ENCODE measurements at regions not wholly inside any gene's neighbourhood (a gene's known extent, or its start where the extent isn't known, plus 50 kb on each side); places are given as distances from the start of the nearest gene placed in this dataset.

DNA sequence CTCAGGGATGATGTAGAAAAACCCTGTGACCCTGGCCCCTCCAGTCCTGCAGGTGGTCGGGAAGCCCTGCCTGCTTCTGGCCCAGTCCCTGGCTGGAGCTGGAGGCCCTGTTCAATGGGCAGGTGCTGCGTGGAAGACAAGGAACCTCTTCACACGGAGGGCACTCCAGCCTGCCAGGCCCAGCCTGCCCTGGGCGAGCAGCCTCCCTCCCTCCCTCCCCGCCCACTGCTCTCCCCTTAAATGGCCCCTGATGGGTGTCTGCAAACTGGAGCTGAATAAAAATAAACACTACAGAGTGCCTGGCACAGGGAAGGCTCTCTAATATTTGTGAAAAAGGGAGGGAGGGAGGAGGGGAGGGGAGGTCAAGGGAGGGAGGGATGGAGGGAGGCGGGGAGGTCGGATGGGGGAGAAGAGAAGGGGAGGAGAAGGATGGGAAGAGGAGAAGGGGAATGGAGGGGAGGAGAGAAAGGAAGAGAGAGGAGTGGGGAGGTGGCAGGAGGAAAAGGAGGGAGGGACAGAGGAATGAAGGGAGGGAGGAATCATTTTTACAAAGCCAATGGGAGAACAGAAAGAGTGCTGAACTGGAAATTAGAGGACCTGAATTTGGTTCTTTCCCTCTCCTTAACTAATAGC, 222.8 kb upstream of the TNRC6C start:
- ATAC-seq (ENCODE audit: poor library complexity): peak; percentile 70
- peak; percentile 75 for DNase-seq
- intact Hi-C loops (cut with DNase I): loop anchor here (10.0 kb wide), 1 partner anchor 191 kb away; no protein-coding TSS in a partner anchor

DNA sequence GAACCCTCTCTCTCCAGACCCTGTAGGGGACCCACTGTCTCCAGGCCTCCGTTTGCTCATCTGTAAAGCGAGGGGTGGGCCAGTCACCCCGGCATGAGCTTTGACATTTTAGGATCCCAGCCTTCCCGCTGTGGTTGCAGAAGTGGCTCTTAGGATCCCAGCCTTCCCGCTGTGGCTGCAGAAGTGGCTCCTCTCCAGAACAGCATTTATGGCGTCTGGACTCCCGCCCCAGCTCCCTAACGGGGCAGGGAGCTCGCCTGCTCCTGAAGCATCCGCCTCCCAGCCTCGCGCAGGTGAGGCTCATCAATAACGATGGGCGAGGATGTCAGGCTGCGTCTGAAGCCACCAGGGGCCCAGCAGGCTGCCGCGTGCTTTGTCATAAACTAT, 222.3 kb upstream of the TNRC6C start:
- ATAC-seq (ENCODE audit: poor library complexity) (no peak), DNase-seq (no peak)
- intact Hi-C loops (cut with DNase I): loop anchor here (10.0 kb wide), 1 partner anchor 191 kb away; no protein-coding TSS in a partner anchor

DNA sequence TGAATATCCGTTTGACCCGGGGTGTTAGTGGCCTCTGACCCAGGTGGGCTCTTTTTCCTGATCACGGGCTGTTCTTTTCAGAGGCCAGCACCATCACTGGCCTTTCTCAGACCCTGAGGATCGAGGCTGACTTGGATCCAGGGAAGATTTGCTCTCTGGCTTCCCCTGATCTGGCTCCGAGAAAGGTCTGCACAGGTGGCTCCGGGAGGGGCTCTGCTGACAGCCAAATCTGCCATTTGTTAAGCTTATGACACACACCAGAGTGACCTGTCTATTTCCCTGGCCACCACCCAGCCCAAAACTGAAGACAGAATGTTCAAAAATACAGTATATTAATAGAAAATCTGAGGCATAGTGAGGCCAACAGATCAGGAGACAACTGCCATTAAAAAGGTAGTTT, 221.8 kb upstream of the TNRC6C start:
- DNase-seq (no peak), ATAC-seq (ENCODE audit: poor library complexity) (no peak)
- intact Hi-C loops (cut with DNase I): loop anchor here (10.0 kb wide), 1 partner anchor 192 kb away; no protein-coding TSS in a partner anchor

DNA sequence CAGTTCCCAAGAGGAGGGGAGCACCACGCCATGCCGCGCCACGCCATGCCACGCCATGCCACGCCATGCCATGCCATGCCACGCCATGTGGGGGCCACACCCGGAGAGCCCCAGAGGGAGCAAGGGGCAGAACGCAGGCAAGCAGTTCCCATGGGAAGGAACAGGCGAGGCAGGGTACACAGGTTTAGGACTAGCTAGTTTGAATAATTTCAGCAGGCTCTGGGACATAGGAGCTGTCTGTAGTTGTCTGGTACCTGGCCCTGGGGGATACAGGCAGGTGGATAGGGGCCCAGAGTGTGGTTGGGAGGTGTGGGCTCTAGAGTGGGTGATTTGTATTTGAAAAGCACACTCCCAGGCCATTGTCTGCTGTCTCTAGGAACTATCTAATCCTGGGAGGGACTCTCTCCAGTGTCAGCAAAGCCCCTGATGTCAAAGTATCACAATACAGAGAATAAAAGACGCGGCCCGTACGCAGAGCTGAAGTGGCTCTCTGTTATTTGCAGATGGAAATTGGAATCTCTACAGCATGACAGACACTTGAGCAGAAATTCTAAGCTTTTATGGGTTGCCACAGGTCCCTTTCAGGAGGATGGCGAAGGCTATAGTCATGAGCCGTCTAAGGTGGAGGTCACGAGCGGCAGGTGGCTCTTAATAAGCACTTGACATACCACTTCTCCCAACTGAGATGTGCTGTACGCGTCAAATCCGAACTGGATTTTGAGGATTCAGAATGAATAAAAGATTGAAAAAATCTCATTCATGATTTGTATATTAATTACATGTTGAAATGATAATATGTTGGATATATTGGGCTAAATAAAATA, 220.8 kb upstream of the TNRC6C start:
- ATAC-seq (ENCODE audit: poor library complexity) (no peak), DNase-seq (no peak)
- intact Hi-C loops (cut with DNase I): loop anchor here (10.0 kb wide), 1 partner anchor 193 kb away; no protein-coding TSS in a partner anchor

DNA sequence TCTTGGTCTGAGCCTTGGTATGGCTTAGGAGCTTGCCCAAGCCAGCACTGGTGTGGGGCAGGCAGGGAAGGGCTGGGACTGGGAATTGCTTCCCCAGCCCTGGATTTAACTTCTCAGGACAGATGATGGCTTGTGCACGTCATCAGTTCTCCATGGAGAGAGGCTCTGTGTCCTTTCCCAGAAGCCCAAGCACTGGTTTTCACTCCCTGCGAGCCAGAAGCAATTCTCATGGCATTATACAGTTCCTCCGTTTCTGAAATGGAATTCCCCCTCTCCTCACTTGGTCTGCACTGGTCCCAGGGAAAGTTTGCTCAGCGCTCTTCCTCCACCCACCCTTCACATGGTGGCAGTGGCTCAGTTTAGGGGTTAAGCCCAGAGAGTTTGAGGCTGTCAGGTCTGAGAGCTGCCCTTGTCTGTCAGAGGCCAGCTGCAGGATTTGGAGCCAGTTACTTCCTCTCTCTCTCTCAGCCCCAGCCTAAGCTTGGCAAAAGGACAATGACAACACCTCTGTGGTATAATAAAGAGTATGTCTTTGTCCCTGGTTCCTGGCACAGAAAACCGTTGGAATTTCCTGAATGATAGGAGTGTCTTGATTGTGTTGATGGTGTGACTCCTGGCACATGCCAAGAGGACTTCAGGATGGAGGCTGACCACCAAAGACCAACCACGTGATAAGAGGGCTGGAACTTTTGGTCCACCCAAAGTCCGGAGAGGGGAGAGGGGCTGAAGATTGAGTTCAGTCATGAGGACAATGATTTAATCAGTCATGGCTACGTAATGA, 219.6 kb upstream of the TNRC6C start:
- ATAC-seq (ENCODE audit: poor library complexity) (peak; percentile 51), DNase-seq (peak; percentile 71)
- intact Hi-C loops (cut with DNase I): loop anchor here (10.0 kb wide), 1 partner anchor 194 kb away; no protein-coding TSS in a partner anchor

DNA sequence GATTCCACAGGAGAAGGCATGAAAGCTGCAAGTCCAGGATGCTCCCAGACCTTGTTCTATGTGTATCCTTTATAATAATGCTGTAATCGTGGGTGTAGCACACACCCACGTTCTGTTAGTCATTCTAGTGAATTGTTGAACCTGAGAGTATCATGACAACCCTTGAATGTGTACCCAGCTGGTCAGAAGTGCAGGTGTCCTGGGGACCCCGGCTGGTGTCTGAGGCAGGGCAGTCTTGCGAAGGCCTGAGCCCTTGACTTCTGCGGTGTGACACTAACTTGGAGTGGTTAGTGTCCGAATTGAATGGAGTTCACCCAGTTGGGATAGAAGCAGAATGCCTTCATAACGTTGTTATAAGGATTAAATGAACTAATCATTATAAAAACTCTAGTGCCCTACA, 218.0 kb upstream of the TNRC6C start:
- ATAC-seq (ENCODE audit: poor library complexity) (no peak), DNase-seq (no peak)
- intact Hi-C loops (cut with DNase I): no loop called here

DNA sequence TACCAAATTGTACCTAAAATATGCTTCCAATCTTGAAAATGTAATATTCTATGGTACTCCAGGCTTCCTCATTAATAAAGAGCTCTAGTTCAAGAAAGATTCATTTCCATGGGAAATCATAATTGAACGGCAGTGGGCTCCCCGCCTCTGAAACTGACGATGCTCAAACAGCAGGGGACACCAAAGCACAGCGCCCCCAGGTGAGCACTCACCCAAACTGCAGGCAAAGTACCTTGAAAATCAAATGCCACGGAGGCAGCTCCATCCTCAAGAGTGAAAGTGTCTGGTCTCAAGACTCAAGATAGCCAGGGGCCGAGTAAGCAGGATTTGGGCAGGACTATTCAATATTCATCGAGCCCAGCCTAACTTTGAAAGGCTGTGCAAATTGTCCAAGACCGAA, 217.4 kb upstream of the TNRC6C start:
- DNase-seq (no peak), ATAC-seq (ENCODE audit: poor library complexity) (no peak)
- intact Hi-C loops (cut with DNase I): no loop called here

DNA sequence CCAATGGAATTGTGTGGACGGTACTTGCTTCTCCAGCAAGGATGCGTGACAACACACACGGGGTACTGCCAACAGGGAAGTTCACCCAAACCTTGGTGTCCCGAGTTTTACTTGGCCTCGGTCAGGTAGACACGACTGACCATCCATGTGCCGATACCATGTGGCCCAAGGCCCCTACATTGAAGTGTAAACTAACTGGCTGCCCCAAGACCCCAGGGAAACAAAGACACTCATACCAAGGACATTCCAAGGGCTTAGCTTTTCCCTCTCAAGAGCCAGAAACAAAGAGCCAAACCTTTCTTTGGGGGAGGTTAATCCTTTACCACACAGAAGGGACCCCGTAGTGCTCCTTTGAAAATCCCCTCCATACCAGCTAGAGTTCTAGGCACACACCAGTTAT, 215.9 kb upstream of the TNRC6C start:
- intact Hi-C loops (cut with DNase I): no loop called here
- DNase-seq (no peak), ATAC-seq (ENCODE audit: poor library complexity) (no peak)

DNA sequence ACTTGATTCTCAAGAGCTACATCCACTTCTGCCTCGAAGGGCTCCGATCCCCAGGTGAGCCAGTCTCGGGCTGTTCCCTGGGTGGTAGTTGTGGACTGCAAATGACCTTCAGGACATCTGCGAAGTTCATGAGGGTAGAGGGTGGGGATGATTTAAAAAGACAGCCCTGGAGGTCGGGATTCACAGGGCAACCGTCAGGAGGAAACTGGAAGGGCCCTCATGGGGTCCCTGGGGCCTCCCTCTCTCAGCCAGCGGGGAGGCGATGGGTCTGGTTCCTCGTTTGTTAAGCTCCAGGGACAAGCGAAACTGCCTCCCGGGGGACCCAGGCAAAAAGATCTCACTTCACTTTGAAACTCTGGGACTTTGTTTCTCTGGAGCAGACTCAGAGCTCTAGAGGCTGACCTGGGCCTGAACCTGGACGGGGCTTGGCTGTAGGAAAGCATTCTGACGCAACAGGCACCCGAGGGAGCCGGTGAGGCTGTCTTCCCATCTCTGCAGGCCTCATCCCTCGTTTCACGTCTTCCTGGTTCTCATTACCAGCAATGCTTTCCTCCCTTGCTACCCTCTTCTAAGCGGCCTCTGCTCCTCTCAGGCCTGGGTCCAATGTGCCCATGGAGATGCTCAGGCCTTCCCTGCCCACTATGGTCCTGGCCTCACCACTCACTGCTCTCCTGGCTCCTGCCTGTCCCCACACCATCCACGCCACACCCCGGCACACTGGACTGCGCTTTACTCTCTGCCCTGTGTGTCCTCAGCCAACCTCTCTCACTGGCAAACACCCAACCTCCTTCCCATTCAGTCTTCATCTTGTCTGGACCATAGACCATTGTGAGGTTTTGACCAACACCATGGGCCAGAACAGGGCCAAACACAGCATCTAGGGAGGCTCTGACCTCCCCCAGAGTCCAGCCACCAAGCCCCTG, 214.2 kb upstream of the TNRC6C start:
- intact Hi-C loops (cut with DNase I): no loop called here
- peak; percentile 73 for DNase-seq
- peak; percentile 88 for ATAC-seq (ENCODE audit: poor library complexity)

DNA sequence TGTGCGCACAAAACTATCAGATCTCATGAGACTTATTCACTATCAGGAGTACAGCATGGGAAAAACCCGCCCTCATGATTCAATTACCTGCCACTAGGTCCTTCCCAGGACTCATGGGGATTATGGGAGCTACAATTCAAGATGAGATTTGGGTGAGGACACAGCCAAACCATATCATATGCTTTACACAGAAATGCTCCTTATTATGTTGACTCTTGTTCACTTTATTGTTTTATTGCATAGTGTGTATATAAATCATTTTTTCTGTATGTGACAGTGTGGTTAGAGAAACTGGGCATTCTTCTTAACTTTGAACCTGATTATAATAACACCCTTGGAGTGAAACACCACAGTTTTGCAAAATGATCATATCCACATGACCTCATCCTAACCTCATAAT, 212.8 kb upstream of the TNRC6C start:
- intact Hi-C loops (cut with DNase I): no loop called here
- DNase-seq: no peak
- no peak for ATAC-seq (ENCODE audit: poor library complexity)

DNA sequence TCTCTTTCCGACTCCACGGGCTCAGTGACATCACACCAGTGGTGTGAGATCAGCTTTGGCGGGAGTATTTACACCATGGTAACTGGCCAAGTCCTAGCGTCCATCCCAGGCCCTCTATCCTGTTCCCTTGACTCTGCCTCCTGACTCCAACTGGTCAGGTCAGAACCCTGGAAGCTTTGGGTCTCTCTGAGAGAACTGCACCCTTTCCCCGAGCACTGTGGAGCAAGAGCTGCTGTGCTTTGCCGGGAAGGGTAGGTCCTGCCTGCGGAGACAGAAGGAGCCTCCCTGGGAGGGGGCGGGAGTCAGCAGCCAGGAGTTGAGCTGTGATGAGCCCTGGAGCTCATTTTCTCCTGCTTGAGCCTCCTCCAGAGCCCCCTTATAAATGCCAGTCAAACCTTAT, 212.1 kb upstream of the TNRC6C start:
- ATAC-seq (ENCODE audit: poor library complexity) (no peak), DNase-seq (no peak)
- intact Hi-C loops (cut with DNase I): no loop called here

DNA sequence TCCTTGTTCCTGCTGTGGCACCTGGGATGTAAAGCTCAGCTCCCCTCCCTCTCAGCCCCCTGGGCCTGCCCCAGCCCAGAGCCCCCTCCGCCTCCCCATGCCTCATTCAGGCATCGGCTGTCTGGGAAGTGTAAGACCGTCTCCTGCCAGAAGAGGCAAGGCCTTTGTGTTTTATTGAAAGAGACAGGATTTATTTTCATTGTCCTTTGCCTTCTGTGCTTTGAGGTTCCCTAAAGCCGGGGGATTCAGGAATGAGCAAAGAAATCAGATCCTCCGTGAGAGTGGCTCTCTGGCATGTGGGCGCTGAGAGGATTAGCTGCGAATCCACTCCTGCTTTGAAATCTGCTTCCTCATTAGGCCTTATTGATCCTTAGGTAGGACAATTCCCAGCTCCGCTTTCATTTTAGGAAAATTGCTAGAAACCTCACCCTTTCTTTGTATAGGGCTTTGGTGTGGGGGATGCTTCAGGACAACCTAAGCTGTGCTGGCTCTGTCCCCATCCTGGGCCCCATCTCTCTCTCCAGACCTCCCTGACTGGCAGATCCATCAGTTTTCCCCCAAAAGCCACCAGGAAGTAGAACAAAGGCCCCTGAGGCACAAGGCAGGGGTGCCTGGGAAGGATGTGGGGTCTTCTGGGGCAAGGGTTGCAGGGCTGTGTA, 211.5 kb upstream of the TNRC6C start:
- ATAC-seq (ENCODE audit: poor library complexity) (no peak), DNase-seq (no peak)
- intact Hi-C loops (cut with DNase I): no loop called here

DNA sequence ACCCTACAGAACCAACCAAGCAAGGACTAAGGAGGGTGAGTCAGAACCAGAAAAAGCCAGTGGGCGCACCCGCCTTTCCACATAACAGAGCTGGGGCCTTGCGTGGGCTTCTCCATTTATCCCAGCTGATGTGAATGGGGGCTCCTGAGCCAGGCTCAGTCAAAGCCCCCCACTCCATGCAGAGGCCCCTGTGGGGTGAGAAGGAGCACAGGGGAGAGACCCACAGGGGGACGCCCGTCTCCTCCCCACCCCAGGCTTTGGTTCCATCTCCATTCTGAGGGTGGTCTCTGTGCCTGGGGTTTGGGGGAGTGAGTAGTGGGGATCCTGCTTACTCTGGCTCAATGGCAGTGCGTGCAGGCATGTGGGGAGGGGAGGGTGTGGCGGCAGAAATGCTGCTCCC, 210.1 kb upstream of the TNRC6C start:
- no peak for ATAC-seq (ENCODE audit: poor library complexity)
- DNase-seq: no peak
- intact Hi-C loops (cut with DNase I): no loop called here

DNA sequence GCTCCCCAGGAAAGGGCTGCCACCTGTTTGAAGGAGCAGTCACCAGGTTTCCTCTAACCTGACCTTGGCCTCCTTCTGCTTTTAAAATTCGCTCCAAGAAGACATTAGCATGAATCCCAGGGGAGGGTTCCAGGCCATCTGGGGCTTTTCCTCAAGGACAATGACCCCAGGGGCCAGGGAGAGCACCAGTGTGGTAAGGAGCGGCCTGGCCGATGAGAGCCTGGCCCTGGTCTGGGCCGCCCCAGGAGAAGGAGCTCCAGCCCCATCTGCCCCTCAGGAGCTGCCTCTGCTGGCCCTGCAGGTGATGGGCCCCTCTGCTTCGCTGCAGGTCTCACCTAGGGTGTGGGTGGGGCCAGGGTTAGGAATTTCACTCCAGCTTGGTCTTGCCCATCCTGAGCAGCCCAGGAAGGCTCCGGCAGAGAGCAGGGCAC, 209.2 kb upstream of the TNRC6C start:
- DNase-seq: no peak
- ATAC-seq (ENCODE audit: poor library complexity): no peak
- intact Hi-C loops (cut with DNase I): no loop called here

DNA sequence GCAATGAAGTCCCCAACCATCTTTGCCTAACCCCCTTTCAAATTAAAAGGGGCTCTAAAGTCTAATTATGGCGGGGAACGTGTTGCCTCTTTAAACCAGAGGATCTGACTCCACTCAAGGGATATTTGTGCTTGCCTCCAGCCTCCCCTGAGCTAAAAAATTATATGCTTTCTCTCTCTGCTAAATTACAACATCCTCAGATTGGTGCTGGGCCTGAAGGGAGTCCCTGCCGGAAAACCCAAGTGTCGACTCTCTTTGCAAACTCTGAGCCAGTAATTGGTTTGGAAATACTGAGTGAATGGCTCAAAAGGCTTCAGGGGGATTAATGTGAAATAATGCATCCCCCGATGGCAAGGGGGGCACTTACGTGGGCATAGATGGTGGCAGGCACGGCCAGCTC, 208.5 kb upstream of the TNRC6C start:
- intact Hi-C loops (cut with DNase I): no loop called here
- no peak for ATAC-seq (ENCODE audit: poor library complexity)
- DNase-seq: no peak

DNA sequence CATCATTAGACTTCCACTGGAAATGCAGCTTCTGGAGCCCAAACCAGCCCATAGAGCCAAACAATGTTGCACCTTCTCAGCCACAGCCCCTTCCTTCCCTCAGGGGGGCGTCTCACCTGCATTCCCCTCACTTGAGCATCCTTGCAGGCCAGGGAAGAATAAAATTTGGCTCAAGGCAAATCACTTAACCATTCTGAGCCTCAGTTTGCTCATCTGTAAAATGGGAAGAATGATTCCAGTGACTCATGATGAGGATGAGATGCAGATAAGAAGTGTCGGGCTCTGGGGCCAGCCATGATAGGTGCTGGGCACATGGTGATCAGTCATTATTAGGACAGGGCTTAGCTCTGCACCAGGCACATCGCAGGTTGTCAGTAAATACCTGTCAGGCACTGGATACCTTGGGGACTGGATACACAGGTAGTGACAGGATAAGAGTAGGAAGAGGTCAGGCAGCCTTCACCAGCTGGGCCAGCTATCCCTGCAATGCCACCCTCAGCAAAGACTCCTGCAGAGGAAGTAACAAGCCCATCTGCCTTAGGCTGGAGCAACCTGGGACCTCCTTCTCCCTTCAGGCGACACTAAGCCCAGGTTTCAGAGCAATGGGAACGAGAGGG, 208.0 kb upstream of the TNRC6C start:
- no peak for ATAC-seq (ENCODE audit: poor library complexity)
- no peak for DNase-seq
- intact Hi-C loops (cut with DNase I): no loop called here

DNA sequence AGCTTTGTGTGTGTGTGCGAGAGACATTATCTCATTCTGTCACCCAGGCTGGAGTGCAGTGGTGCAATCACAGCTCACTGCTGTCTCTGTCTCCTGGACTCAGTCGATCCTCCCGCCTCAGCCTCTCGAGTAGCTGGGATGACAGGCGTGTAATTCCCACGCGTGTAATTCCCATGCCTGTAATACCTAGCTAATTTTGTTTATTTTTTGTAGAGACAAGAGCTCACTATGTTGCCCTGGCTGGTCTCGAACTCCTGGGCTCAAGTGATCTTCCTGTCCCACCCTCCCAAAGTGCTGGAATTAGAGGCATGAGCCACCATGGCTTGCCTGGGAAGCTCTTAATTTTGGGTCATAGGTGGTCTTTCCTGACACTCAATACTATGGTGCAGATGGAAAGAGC, 205.3 kb upstream of the TNRC6C start:
- intact Hi-C loops (cut with DNase I): no loop called here
- DNase-seq (no peak), ATAC-seq (ENCODE audit: poor library complexity) (no peak)

Data from Right ventricle myocardium superior (tissue), 1 donor.